ENCODE measurements at regions not wholly inside any gene's neighbourhood (a gene's known extent, or its start where the extent isn't known, plus 50 kb on each side); places are given as distances from the start of the nearest gene placed in this dataset.

DNA sequence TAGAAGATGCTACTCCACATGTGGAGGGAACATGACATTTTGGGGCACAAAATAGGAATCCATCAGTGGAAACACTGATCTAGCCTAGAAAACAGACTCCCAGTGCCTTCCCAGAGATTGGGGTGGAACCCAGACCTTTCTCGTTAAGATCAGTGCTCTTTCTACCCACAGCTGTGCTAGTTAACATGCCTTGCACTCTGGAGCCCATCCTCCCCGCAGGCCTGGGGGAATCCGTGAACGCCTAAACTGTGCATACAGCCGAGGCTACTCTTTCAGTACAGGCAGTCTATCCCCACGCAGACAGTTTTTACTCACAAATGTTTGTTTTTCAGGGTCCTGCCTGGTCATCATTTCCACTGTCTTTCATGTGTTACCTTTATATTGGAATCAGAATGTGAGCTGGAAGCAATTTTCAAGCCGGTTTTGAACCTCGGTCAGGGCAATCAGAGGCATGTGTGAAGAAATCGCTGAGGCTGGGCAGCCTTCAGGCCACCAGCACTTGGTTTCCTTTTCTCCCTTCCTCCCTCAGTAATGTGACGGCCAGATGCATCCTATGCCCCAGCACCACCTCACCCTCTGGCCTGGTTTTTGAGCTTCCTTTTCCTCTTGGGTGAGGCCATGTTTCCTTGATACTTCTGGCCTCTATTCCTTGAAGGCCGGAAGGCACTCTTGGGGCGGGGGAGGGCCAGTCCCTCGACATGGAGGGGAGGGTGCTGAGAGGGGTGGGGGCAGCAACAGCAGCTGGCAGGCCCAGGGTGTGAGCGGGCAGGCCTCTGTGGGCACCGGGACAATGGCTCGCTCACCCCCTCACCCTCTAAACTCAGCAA lies 123.6 kb upstream of the GALNT15 start:
- Histone ChIP-seq H4K8ac (replicated peaks; ENCODE audit: insufficient read length, low read depth, low read length) (no peak overlapping the region), H3K9ac (ENCODE audit: extremely low read depth, insufficient read length, low read length) (no peak overlapping the region), H3K27ac (ENCODE audit: insufficient read length, low read depth, low read length) (no peak overlapping the region), H2BK12ac (ENCODE audit: insufficient read length, low read depth, low read length) (no peak overlapping the region), H2AFZ (ENCODE audit: low read length) (no peak overlapping the region), H4K91ac (ENCODE audit: insufficient read length, low read depth, low read length) (no peak overlapping the region), H4K20me1 (ENCODE audit: control insufficient read depth, insufficient read depth, insufficient read length) (peaks cover 2% of the 10 kb centered on the region), H2BK15ac (ENCODE audit: low read depth, low read length) (no peak overlapping the region), H3K23ac (ENCODE audit: insufficient read length, low read depth, low read length) (no peak overlapping the region), H3K56ac (ENCODE audit: insufficient read length, low read depth, low read length) (no peak overlapping the region), H3T11ph (ENCODE audit: low read length) (no peak overlapping the region), H2BK20ac (ENCODE audit: low read depth, low read length, poor library complexity, severe bottlenecking) (no peak overlapping the region), H3K14ac (ENCODE audit: insufficient read depth, low read length) (no peak overlapping the region), H2BK5ac (ENCODE audit: insufficient read length, low read length) (no peak overlapping the region), H3K27me3 (ENCODE audit: insufficient read depth, low read length) (no peaks in the 10 kb centered on the region), H3K79me2 (ENCODE audit: insufficient read depth, low read length) (no peaks in the 10 kb centered on the region), H3K18ac (ENCODE audit: insufficient read length, low read depth, low read length) (no peak overlapping the region), H3K23me2 (ENCODE audit: insufficient read length, low read depth, low read length, poor library complexity, severe bottlenecking) (no peaks in the 10 kb centered on the region), H2BK120ac (ENCODE audit: low read depth, low read length, poor library complexity, severe bottlenecking) (no peak overlapping the region), H2AK5ac (ENCODE audit: insufficient read length, low read length) (no peak overlapping the region), H3K4me2 (ENCODE audit: insufficient read depth, insufficient read length, low read length) (no peak overlapping the region), H3K79me1 (ENCODE audit: insufficient read depth, low read depth, low read length, poor library complexity, severe bottlenecking) (no peaks in the 10 kb centered on the region), H3K4ac (ENCODE audit: low read depth, low read length) (no peak overlapping the region), H4K5ac (ENCODE audit: insufficient read length, low read depth, low read length) (peak overlapping the region; percentile 19), H3K4me1 (ENCODE audit: insufficient read depth, low read length) (no peaks in the 10 kb centered on the region; the same call in 1 of the 2 replicates), H3K9me3 (ENCODE audit: control insufficient read depth, low read depth, low read length) (no peaks in the 10 kb centered on the region)
- Mint-ChIP-seq H3K4me1 (peaks cover 3 to 5% of the 10 kb centered on the region in 2 experiments; a peak in 2 of 4 replicates), H3K9me3 (no peaks in the 10 kb centered on the region), H3K27me3 (ENCODE audit: low read depth) (no peaks in the 10 kb centered on the region), H3K4me3 (no peak overlapping the region), H3K27ac (no peak overlapping the region), H3K36me3 (ENCODE audit: insufficient read depth in 1 of 3, low read depth in 3 of 3) (no peaks in the 10 kb centered on the region)
- TF ChIP-seq CTCF (conservative IDR thresholded peaks at IDR 0.05) = no peak
- WGBS (ENCODE audit: extremely low coverage, insufficient read length, low lambda C conversion rate) = no CpG with 5 or more reads among the region's 16 CpGs
- DNase-seq = no peak
